HG03280 (cell line): ENCODE measurements at regions not wholly inside any gene's neighbourhood (a gene's known extent, or its start where the extent isn't known, plus 50 kb on each side); places are given as distances from the start of the nearest gene placed in this dataset.
"Not testable (repeated sequence)": the region's sequence is repeated elsewhere in the genome, so short reads cannot be mapped to it uniquely, and the experiment has no call there.

ENCODE experiments used
- ATAC-seq: cut with Tn5 transposase; IDR thresholded peaks from one replicate; pipeline ENCODE4 v1.9.1; 2021; ENCODE audit warnings: mild to moderate bottlenecking, moderate library complexity; ENCODE audit not compliant: unreplicated experiment

GRCh38 chr20:30164389-30164788 lies 1093.1 kb upstream of the DEFB115 start:
- ATAC-seq, result not testable (repeated sequence)

GRCh38 chr20:30167540-30167939 lies 1089.9 kb upstream of the DEFB115 start:
- ATAC-seq, result no peak

GRCh38 chr20:30168025-30168799 lies 1089.3 kb upstream of the DEFB115 start:
- ATAC-seq, result no peak

- ATAC-seq, result no peak
Observed at GRCh38 chr20:30168800-30169138, 1088.7 kb upstream of the DEFB115 start.

DNA sequence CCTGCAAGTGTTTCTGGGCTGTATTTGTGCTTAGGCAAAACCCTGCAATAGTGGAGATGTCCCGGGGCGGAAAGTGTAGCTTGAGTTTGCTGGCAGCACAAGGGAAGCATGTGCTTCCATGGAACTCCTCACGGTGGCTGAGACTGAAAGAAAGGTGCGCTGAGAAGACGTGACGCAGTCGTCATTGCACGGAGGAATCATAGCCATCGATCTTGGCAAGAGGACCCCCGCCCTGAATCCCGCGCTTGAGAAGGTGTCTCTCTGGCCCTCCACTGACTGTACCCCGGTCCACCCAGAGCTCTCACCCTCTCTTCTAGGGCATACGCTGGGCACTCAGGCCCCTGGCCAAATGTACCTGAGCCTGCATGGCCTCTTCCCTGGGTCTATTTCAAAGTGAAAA lies 1081.8 kb upstream of the DEFB115 start:
- ATAC-seq, result no peak

- not testable (repeated sequence) for ATAC-seq
Observed at GRCh38 chr20:30183124-30183523, 1074.3 kb upstream of the DEFB115 start.

DNA sequence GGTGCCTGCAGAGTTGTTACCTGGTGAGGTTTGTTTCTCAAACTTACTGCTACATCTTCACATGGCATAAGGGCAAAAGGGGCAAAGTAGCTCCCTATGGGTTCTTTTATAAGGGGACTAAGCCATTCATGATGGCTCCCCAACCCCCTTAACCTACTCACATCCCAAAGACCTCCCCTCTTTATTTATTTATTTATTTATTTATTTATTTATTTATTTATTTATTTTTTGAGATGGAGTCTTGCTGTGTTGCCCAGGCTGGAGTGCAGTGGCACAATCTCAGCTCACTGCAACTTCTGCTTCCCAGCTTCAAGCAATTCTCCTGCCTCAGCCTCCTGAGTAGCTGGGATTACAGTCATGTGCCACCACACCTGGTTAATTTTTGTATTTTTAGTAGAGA lies 1065.7 kb upstream of the DEFB115 start:
- ATAC-seq, result not testable (repeated sequence)

GRCh38 chr20:30234477-30234876 lies 1023.0 kb upstream of the DEFB115 start:
- not testable (repeated sequence) for ATAC-seq

GRCh38 chr20:30275073-30275472 lies 982.4 kb upstream of the DEFB115 start:
- ATAC-seq, result not testable (repeated sequence)

DNA sequence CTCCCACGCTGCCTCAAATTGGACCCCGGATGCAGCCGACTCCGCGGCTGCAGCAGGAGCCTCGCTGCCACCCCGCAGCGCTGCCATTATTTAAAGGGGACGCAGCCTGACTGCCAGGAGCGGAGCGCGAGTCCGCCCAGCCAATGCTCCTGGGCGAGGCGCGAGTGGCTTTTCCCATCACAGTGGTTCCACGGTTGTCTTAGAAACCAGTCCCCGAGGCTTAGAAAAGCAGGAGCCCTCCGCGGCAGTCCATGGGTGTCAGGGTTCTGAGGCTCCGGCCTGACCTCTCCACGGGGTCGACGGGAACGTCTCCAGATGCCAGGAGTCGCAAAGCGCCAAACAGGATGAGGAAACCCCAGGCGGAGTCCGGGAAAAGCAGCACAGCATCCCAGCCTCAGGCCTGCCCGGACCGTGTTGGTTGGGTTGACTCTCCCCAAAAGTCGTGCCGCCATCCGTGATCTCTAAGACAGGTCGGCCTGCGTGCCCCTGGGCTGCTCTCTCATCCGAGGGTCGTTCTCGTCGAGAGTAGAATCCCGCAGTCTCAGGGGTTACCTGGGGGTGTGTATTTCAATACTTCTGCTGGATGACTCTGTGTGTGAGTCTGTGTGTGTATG lies 975.8 kb upstream of the DEFB115 start:
- ATAC-seq, result no peak

GRCh38 chr20:30283476-30284280 lies 973.8 kb upstream of the DEFB115 start:
- ATAC-seq, result not testable (repeated sequence)

DNA sequence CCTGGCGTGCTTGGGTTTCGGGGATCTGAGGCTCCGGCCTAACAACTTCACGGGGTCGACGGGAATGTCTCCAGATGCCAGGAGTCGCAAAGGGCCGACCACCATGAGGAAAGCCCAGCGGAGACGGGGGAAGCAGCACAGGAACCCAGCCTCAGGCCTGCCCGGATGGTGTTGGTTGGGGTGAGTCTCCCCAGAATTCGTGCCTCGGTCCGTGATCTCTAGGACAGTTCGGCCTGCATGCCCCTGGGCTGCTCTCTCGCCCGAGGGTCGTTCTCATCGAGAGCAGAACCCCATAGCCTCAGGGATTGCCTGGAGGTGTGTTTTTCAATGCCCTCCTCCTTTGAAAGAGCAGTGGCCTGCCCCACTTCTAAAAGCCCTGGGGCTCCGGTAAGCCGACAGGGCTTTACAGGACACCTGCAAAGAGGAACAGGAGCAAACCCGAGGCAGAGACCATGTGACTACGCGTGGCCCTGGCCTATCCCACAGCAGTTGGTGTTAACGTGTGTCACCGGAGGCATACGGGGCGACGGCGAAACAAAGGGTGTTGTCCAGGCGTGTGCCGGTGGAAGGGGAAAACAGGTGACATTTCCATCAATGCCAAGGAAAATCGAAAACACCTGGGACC lies 973.1 kb upstream of the DEFB115 start:
- no peak for ATAC-seq

DNA sequence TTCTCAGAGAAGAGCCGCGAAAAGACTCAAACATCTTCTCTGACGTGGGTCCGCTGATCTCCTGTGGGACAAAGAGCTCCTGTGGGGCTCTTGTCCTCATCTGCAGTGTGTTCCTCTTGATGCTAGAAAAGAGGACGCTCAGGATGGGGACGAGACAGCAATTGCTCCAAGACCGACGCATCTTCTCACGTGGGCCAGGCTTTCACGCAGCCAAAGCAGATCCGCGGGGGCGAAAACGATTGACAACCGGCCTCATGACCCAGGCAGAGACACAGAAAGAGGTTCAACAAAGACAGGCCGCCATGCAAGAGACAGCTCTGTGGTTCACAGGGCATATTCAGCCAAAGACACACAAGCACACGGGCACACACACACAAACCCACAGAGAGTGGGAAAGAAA lies 971.8 kb upstream of the DEFB115 start:
- no peak for ATAC-seq

DNA sequence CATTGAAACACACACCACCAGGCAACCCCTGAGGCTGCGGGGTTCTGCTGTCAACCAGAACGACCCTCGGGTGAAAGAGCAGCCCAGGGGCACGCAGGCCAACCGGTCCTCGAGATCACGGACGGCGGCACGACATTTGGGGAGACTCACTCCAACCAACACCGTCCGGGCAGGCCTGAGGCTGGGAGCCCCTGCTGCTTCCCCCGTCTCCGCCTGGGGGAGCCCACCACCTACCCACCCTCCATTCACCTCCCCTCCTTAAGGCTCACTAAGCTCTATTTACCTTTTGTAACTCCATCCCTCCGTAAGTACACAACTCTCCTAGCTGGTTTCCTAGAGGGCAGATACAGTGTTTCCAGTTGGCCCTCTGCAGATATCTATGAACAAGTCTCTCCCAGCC lies 971.3 kb upstream of the DEFB115 start:
- ATAC-seq, result no peak

DNA sequence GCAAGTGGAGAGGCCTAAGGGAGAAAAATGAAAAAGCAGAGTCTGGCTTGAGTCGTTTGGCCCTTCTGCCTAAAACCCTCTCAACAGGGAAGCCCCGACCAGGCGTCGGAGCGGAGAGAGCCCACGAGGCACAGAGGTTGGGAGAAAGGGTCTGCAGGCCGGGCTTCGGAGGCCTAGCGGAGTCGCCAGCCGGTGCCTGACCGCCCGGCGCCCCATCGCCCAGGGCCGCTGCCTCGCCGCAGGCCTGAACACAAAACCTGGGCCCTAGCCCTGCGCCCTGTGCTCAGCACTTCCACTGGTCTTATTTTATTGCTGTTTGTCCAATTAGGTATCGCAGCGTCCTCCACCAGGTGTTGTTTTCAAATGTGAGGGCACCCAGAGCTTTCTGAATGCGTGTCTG lies 970.0 kb upstream of the DEFB115 start:
- not testable (repeated sequence) for ATAC-seq

- no peak for ATAC-seq
Observed at GRCh38 chr20:30288346-30288745, 969.1 kb upstream of the DEFB115 start.

DNA sequence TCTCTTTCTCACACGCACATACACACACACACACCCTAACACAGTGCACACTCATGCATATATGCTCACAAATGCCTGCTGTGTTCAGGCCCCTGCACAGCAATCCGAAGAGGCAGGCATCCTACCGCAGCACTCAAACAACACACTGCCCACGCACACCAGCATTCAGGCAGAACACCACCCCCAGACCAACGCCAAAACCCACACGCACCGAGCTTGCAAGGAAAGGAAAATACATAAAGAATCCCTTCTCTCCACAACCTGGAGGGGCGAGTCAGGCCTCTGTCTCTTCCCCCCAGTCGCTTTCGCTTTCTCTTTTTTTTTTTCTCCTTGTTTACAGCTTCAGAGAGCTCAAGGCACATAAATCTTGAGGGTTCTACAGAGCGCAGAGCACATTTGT lies 968.4 kb upstream of the DEFB115 start:
- not testable (repeated sequence) for ATAC-seq

GRCh38 chr20:30289711-30290141 lies 967.7 kb upstream of the DEFB115 start:
- ATAC-seq, result not testable (repeated sequence)

- not testable (repeated sequence) for ATAC-seq
Observed at GRCh38 chr20:30290361-30291063, 967.0 kb upstream of the DEFB115 start.

DNA sequence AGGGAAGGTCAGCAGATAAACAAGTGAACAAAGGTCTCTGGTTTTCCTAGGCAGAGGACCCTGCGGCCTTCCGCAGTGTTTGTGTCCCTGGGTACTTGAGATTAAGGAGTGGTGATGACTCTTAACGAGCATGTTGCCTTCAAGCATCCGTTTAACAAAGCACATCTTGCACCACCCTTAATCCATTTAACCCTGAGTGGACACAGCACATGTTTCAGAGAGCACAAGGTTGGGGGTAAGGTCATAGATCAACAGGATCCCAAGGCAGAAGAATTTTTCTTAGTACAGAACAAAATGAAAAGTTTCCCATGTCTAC lies 966.4 kb upstream of the DEFB115 start:
- not testable (repeated sequence) for ATAC-seq

- ATAC-seq, result not testable (repeated sequence)
Observed at GRCh38 chr20:30291686-30292085, 965.8 kb upstream of the DEFB115 start.
